Large intestine (tissue), 3 donors: ENCODE measurements at regions not wholly inside any gene's neighbourhood (a gene's known extent, or its start where the extent isn't known, plus 50 kb on each side); places are given as distances from the start of the nearest gene placed in this dataset.
A peak's percentile ranks its signal among the peaks of the same experiment; 100 is the strongest.

Experiments
- DNase-seq, 2 donors: peaks; one replicate each; pipeline versions ENCODE4 v3.0.0 to v3.0.0-alpha.2; 2013
- H3K27ac ChIP-seq: one replicate; pipeline ENCODE4 v1.5.1; 2013; ENCODE audit warnings: low read length
- H3K27me3 ChIP-seq: 2 replicates; pipeline ENCODE4 v1.6.1; 2013; ENCODE audit warnings: low read length; ENCODE audit not compliant: control insufficient read depth, insufficient read depth
- H3K36me3 ChIP-seq: 2 replicates; pipeline ENCODE4 v1.6.1; 2013; ENCODE audit warnings: low read length; ENCODE audit not compliant: control insufficient read depth, insufficient read depth
- H3K4me1 ChIP-seq: one replicate; pipeline ENCODE4 v1.6.1; 2013; ENCODE audit warnings: low read length; ENCODE audit not compliant: control insufficient read depth, insufficient read depth
- H3K4me3 ChIP-seq: one replicate; pipeline ENCODE4 v1.5.1; 2013; ENCODE audit warnings: low read length
- H3K9me3 ChIP-seq: one replicate; pipeline ENCODE4 v1.6.1; 2013; ENCODE audit warnings: mild to moderate bottlenecking, low read depth, low read length, moderate library complexity; ENCODE audit not compliant: control insufficient read depth
- WGBS: methylation state at CpG from one replicate; pipeline ENCODE4 v1.1.5; 2013; ENCODE audit warnings: low lambda C conversion rate; ENCODE audit not compliant: insufficient coverage; 5-methylcytosine and 5-hydroxymethylcytosine counted together

DNA sequence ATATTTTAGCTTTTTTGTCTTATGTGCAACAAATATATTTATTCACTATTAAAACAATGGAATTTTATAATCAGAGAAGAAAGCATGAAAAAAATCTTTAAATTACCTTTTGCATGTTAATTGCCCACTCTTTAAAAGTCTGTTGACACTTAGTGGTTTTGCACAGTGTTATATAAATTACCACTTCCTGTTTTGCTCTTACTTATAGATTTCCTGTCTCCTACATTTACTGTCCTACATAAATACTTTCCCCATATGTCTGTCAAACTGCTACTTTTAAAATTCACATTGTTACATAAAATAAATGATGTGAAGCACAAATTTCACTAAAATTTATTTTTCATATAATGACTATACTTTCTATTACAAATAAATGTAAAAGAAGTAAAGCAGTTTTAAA, 161.1 kb upstream of the NDST4 start:
- H3K27me3 ChIP-seq, result no peaks in the 10 kb centered on the region
- no peak overlapping the region for H3K4me3 ChIP-seq
- no peaks in the 10 kb centered on the region for H3K9me3 ChIP-seq
- no peak for DNase-seq
- H3K4me1 ChIP-seq, result no peaks in the 10 kb centered on the region
- H3K27ac ChIP-seq, result no peak overlapping the region
- no peaks in the 10 kb centered on the region for H3K36me3 ChIP-seq

DNA sequence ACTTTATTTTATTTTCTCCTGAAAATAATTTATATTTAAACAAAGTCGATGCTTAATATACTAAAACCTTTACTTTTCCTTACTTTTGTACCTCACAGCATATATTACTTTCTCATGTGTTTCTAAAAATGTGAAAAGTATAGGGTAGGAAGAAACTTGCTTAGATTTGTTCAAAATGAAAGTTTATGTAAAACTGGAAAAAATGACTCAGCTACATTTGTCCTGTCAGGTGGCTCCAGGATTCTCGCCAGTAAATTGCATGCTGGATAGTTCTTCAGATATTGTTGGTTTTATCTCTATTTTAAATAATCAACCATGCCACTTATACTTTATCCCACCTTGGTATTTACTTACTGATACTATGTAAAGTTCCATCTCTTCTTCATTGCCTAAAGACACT, 159.2 kb upstream of the NDST4 start:
- 100% methylated on average over 1 of the region's 2 CpGs for WGBS
- Histone ChIP-seq H3K36me3 (no peaks in the 10 kb centered on the region), H3K4me3 (no peak overlapping the region), H3K9me3 (no peaks in the 10 kb centered on the region), H3K27ac (no peak overlapping the region), H3K4me1 (no peaks in the 10 kb centered on the region), H3K27me3 (no peaks in the 10 kb centered on the region)
- DNase-seq, result no peak

DNA sequence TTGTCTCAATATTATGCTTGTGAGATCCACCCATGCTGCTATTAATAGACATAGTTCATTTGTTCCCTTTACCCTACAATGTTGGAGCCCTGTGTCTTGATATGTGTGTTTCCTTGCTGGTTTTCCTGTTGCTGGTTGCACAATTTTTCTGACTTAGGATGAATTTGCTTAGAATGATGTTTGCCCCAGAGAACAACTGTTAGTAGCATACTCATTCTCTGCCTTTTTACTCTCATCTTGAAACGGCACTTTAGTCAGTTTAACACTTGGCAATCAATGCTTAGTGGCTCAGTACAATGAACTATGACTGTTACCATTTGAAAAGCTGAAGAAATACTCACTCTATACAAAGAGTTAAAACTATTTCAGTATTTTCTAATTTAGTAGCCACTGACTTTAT, 158.8 kb upstream of the NDST4 start:
- no peak for DNase-seq
- H3K4me1 ChIP-seq, result no peaks in the 10 kb centered on the region
- no peaks in the 10 kb centered on the region for H3K36me3 ChIP-seq
- no peak overlapping the region for H3K27ac ChIP-seq
- WGBS, result no CpG with 5 or more reads among the region's 1 CpG
- H3K4me3 ChIP-seq, result no peak overlapping the region
- no peaks in the 10 kb centered on the region for H3K27me3 ChIP-seq
- H3K9me3 ChIP-seq, result no peaks in the 10 kb centered on the region

DNA sequence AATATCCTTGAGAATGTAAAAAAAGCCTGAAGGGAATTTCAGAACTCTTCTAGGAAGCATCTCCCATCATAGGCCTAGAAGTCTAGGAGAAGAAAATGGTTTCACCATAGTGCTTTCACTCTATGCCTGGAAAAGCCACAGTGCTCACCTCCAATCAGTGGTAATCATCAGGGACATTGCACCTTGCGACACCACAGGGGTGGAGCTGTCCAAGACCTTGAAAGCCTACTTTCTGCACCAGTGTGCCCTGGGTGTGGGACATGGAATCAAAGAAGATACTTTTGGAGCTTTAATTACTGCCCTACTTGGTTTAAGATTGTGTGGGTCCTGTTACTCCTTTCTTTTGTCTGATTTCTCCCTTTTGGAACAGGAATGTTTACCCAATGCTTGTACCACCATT, 146.8 kb upstream of the NDST4 start:
- H3K36me3 ChIP-seq, result no peaks in the 10 kb centered on the region
- no peaks in the 10 kb centered on the region for H3K4me1 ChIP-seq
- H3K9me3 ChIP-seq, result no peaks in the 10 kb centered on the region
- no CpG with 5 or more reads among the region's 1 CpG for WGBS
- H3K4me3 ChIP-seq, result no peak overlapping the region
- no peaks in the 10 kb centered on the region for H3K27me3 ChIP-seq
- no peak overlapping the region for H3K27ac ChIP-seq
- DNase-seq, result peak in 1 of 2 donors; percentile 18

DNA sequence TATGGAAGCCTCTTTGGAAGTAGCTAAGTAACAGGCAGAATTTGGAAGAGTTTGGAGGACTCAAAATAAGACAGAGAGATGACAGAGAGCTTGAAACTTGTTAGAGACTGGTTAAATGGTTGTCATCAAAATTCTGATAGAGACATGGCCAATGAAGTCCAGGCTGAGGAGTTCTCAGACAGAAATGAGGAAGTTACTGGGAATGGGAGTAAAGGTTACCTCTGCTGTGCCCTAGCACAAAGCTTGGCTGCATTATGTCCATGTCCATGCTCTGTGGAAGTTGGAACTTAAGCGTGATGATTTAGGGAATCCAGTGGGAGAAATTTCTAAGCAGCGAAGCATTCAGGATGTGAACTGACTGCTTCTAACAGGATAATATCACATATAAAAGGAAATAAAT, 146.2 kb upstream of the NDST4 start:
- no peak overlapping the region for H3K4me3 ChIP-seq
- H3K4me1 ChIP-seq, result no peaks in the 10 kb centered on the region
- DNase-seq, result no peak
- no peaks in the 10 kb centered on the region for H3K36me3 ChIP-seq
- H3K27ac ChIP-seq, result no peak overlapping the region
- H3K9me3 ChIP-seq, result no peaks in the 10 kb centered on the region
- WGBS, result no CpG with 5 or more reads among the region's 2 CpGs
- H3K27me3 ChIP-seq, result no peaks in the 10 kb centered on the region

DNA sequence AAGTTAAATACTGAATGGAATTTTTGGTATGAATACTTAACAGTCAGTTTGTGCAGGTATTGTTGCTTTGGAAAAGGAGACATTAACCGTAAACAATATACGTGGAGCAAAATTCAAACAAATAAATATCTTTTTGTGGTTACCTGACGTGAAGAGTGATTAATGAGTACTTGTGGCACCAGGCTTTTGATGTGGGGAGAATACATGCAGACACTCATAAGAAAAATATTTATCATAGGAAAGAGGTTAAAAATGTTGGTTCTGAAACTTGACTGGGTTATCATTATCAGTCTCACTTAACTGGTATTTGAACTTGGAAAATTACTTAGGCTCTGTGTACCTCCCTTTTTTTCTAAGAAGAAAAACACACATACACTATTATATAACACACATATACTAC, 136.4 kb upstream of the NDST4 start:
- Histone ChIP-seq H3K27me3 (no peaks in the 10 kb centered on the region), H3K27ac (no peak overlapping the region), H3K4me3 (no peak overlapping the region), H3K4me1 (no peaks in the 10 kb centered on the region), H3K36me3 (no peaks in the 10 kb centered on the region), H3K9me3 (no peaks in the 10 kb centered on the region)
- no peak for DNase-seq
- 67% methylated on average over 1 of the region's 3 CpGs for WGBS

DNA sequence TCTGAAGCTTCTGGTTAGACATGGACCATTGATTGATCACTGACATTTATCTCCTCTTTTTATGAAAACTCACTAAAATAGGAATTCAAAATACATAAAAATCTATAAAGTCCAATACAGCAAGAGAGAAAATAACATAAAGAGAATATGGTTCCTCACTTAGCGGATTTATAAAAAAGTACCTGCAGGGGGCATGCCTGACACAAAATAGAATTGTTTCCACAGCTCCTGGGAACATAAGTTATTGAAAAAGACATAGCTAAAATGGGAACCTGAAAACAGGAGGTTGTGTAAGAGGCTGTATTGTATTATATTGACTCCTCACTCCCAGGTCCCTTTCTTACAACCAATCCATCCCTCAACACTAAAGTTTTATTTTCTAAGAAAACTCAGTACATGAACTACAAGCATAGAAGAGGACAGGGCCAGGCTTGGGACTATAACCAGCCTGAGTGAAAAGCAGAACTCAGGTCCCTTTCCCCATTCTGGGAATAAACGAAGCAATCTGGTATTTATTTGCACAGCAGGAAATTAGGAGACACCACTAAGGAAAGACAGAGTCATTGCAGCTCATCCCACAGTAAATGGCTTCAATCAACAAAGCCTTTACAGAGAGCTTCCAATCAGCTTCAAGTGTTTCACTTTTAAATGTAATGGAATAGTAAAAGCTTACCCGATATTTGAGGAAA, 121.1 kb upstream of the NDST4 start:
- WGBS, result 50% methylated on average over 2 of the region's 3 CpGs
- no peak overlapping the region for H3K27ac ChIP-seq
- DNase-seq, result peak; percentile 2 to 11
- no peaks in the 10 kb centered on the region for H3K9me3 ChIP-seq
- no peaks in the 10 kb centered on the region for H3K27me3 ChIP-seq
- H3K36me3 ChIP-seq, result no peaks in the 10 kb centered on the region
- no peaks in the 10 kb centered on the region for H3K4me1 ChIP-seq
- no peak overlapping the region for H3K4me3 ChIP-seq

DNA sequence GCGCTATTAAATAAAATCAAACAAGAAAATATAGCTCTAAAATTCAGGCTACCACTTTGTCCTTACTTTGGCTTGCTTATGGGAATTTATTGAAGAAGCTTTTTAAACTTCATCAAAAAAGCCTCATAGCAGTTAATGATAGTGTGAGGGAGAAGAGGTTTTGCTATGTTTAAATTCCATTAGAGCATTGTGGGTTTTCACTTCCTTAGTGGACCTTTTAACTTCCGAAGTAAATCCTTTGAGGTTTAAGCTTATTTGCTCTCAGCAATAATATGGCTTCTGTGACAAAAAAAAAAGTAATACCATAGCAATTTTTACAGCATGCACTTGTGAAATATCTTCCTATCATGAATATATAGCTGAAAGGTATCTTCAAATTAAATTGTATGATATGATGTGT, 120.2 kb upstream of the NDST4 start:
- H3K4me1 ChIP-seq, result no peaks in the 10 kb centered on the region
- no peak overlapping the region for H3K27ac ChIP-seq
- no peaks in the 10 kb centered on the region for H3K36me3 ChIP-seq
- H3K9me3 ChIP-seq, result no peaks in the 10 kb centered on the region
- no peaks in the 10 kb centered on the region for H3K27me3 ChIP-seq
- no peak for DNase-seq
- H3K4me3 ChIP-seq, result no peak overlapping the region
- WGBS, result 91% methylated on average over 1 of the region's 2 CpGs

DNA sequence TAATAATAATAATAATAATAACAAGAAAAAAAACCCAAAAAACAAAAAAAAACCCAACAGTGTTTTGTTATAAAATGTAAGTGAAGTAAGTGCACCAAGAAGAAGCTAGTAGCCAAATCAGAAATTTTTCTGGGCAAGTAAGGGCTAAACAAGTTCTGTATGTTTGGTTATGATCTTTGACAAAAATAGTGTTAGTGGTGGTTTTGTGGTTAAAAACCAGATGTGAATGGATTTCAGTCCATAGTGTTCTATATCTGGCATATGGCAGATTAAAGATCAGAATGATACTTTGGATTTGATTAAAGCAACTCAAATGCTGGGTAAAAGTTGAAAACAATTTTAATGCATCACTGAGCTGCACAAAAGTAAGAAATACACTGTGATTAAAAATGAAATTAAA, 116.5 kb upstream of the NDST4 start:
- Histone ChIP-seq H3K27me3 (no peaks in the 10 kb centered on the region), H3K4me3 (no peak overlapping the region), H3K27ac (no peak overlapping the region), H3K36me3 (no peaks in the 10 kb centered on the region), H3K4me1 (no peaks in the 10 kb centered on the region), H3K9me3 (no peaks in the 10 kb centered on the region)
- no peak for DNase-seq

DNA sequence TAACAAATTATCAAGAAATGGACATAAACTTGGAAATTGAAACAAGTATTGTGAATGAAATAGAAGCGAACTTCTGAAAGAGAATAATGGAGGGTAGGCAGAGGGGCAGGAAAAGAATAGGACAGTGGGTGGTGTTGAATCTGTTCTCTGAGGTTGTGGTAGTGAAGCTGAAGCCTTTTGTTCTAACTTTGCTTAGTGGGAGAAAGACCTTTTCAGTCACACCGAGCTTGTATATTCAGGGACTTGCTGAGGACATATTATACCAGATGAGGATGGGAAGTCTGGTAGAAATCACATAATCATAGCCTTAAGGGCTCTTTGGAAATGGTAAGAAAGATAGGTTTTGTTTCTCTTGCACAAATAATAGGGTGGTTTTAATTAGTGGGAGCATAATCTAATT, 115.4 kb upstream of the NDST4 start:
- H3K27ac ChIP-seq, result no peak overlapping the region
- H3K9me3 ChIP-seq, result no peaks in the 10 kb centered on the region
- no peaks in the 10 kb centered on the region for H3K4me1 ChIP-seq
- DNase-seq, result no peak
- no peaks in the 10 kb centered on the region for H3K27me3 ChIP-seq
- no peak overlapping the region for H3K4me3 ChIP-seq
- H3K36me3 ChIP-seq, result no peaks in the 10 kb centered on the region
- 89% methylated on average over 1 of the region's 2 CpGs for WGBS

DNA sequence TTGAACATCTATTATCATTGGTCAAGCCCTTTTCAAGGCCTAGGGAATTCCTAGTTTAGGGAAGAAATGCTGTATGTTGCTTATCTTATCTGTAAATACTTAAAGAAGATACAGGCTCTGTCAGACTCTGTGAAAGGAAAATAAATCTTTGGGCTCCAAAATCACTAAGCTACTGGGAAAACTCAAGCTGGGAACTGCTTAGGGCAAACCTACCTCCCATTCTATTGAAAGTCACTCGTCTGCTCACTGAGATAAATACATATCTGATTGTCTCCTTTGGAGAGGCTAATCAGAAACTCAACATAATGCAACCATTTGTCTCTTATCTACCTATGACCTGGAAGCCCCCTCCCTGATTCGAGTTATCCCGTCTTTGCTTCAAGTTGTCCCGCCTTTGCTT, 108.6 kb upstream of the NDST4 start:
- no peaks in the 10 kb centered on the region for H3K27me3 ChIP-seq

More for the DNA sequence above, 108.6 kb upstream of the NDST4 start:
- no peak overlapping the region for H3K27ac ChIP-seq
- no peaks in the 10 kb centered on the region for H3K4me1 ChIP-seq
- H3K4me3 ChIP-seq, result no peak overlapping the region
- no peaks in the 10 kb centered on the region for H3K36me3 ChIP-seq
- H3K9me3 ChIP-seq, result no peaks in the 10 kb centered on the region
- DNase-seq, result no peak
- 70% methylated on average over 2 of the region's 4 CpGs for WGBS
